SK-N-DZ (cell line): ENCODE measurements at regions not wholly inside any gene's neighbourhood (a gene's known extent, or its start where the extent isn't known, plus 50 kb on each side); places are given as distances from the start of the nearest gene placed in this dataset.

Experiments
- DNase-seq: peaks from one replicate; pipeline ENCODE4 v3.0.0-alpha.2; 2015; ENCODE audit warnings: low spot score

GRCh38 chrX:2608638-2609430 lies 82.3 kb upstream of the CD99 start:
- DNase-seq, result peak; percentile 45

- DNase-seq, result no peak
Measured at GRCh38 chrX:2607113-2607512, 84.0 kb upstream of the CD99 start.

GRCh38 chrX:2600564-2600963 lies 90.5 kb upstream of the CD99 start:
- DNase-seq, result no peak

GRCh38 chrX:2596555-2597255 lies 94.4 kb upstream of the CD99 start:
- DNase-seq, result no peak

- DNase-seq, result no peak
Measured at GRCh38 chrX:2596045-2596444, 95.0 kb upstream of the CD99 start.

- no peak for DNase-seq
Measured at GRCh38 chrX:2595258-2595657, 94.5 kb upstream of the DHRSX start.

- no peak for DNase-seq
Measured at GRCh38 chrX:2594491-2594890, 93.7 kb upstream of the DHRSX start.

GRCh38 chrX:2592279-2592678 lies 91.5 kb upstream of the DHRSX start:
- DNase-seq, result no peak

GRCh38 chrX:2589186-2590020 lies 88.6 kb upstream of the DHRSX start:
- no peak for DNase-seq

- DNase-seq, result no peak
Measured at GRCh38 chrX:2588049-2588448, 87.3 kb upstream of the DHRSX start.

- no peak for DNase-seq
Measured at GRCh38 chrX:2587146-2587545, 86.4 kb upstream of the DHRSX start.

GRCh38 chrX:2585158-2585470 lies 84.3 kb upstream of the DHRSX start:
- no peak for DNase-seq

- DNase-seq, result no peak
Measured at GRCh38 chrX:2584251-2585157, 83.7 kb upstream of the DHRSX start.

- DNase-seq, result no peak
Measured at GRCh38 chrX:2583194-2584162, 82.7 kb upstream of the DHRSX start.

GRCh38 chrX:2582667-2583066 lies 81.9 kb upstream of the DHRSX start:
- DNase-seq, result no peak

- no peak for DNase-seq
Measured at GRCh38 chrX:2581296-2581695, 80.5 kb upstream of the DHRSX start.

- DNase-seq, result no peak
Measured at GRCh38 chrX:2578864-2579263, 78.1 kb upstream of the DHRSX start.

GRCh38 chrX:2577844-2578466 lies 77.2 kb upstream of the DHRSX start:
- no peak for DNase-seq

GRCh38 chrX:2576793-2577192 lies 76.0 kb upstream of the DHRSX start:
- no peak for DNase-seq

- no peak for DNase-seq
Measured at GRCh38 chrX:2574271-2574670, 73.5 kb upstream of the DHRSX start.
